ENCODE measurements at regions not wholly inside any gene's neighbourhood (a gene's known extent, or its start where the extent isn't known, plus 50 kb on each side); places are given as distances from the start of the nearest gene placed in this dataset.

- no peak for TF ChIP-seq YY1 (IDR thresholded peaks at IDR 0.05; ENCODE audit: extremely low read depth, insufficient replicate concordance, low read depth, low read length)
- no peak for TF ChIP-seq ZFX (IDR thresholded peaks at IDR 0.05)
- TF ChIP-seq SRF (IDR thresholded peaks at IDR 0.05; ENCODE audit: low read depth), result no peak
- TF ChIP-seq SIN3A (IDR thresholded peaks at IDR 0.05; ENCODE audit: low read depth), result no peak
- TF ChIP-seq SP1 (IDR thresholded peaks at IDR 0.05; ENCODE audit: low read depth), result no peak
Measured at GRCh38 chr4:181741513-181741912, 501.7 kb upstream of the TENM3 start (continued).

DNA sequence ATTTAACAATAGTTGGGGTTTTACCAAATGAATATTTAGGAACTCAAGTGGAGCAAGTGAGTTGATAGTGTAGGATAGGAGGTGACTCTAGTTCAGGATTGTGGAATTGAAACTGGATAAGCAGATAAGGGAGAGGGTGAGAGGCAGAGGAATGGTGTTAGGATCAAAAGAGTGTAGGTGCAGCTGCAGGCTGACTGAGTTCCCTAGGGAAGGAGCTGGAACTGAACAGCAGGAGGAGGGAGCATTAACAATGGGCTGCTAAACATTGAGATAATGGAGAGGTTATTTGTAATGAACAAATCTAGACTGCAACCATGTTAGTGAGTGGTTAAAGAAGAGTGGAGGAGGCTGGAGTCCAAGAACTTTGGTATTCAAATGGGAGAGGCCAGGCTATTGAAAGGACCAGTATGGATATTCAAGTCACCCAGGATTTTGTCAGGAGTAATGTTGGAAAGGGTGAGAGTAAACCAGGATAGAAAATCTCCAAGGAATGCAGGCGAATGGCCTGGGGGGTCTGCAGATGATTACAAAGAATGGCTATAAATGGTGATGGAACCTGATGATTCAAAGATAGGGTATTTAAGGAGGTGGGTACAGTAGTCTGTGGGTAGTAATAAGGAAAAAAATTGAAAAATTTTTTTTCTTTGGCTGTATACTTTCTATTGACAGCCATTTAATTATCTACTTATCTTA, 497.1 kb upstream of the TENM3 start:
- no peaks in the 10 kb centered on the region for H3K9me2 ChIP-seq (ENCODE audit: insufficient read depth)
- no peaks in the 10 kb centered on the region for H4K20me1 ChIP-seq (ENCODE audit: insufficient read depth)
- no peak overlapping the region for H3K4me2 ChIP-seq (ENCODE audit: low read length)
- DNase-seq (ENCODE audit: low read depth, low spot score), result no peak
- ChIA-PET CTCF (no interaction called here), RAD21 (ENCODE audit: low non-redundant PET in 1 of 2, low total read pairs in 2 of 2, uncharacterized antibody in 2 of 2, unreplicated experiment in 2 of 2) (no interaction called here), POLR2A (no interaction called here)
- no peaks in the 10 kb centered on the region for H3K9me3 ChIP-seq (ENCODE audit: control insufficient read depth in 1 of 2, insufficient read depth in 1 of 2, low read depth in 1 of 2, low read length in 2 of 2)
- H2AFZ ChIP-seq (ENCODE audit: low read depth, low read length, poor library complexity, severe bottlenecking), result no peak overlapping the region
- no peak overlapping the region for H3K27ac ChIP-seq (ENCODE audit: low read depth, low read length)
- BruUV-seq (replicated peaks), result no TSS peak
- H3K4me3 ChIP-seq (replicated peaks in 1 of 2; ENCODE audit: low read depth in 1 of 2, low read length in 2 of 2), result no peak overlapping the region
- no peaks in the 10 kb centered on the region for H3K4me1 ChIP-seq (ENCODE audit: control insufficient read depth in 1 of 2, insufficient read depth in 2 of 2, low read length in 2 of 2)
- H3K79me2 ChIP-seq (ENCODE audit: insufficient read depth, low read length), result no peaks in the 10 kb centered on the region
- TF ChIP-seq, protein P1, sequence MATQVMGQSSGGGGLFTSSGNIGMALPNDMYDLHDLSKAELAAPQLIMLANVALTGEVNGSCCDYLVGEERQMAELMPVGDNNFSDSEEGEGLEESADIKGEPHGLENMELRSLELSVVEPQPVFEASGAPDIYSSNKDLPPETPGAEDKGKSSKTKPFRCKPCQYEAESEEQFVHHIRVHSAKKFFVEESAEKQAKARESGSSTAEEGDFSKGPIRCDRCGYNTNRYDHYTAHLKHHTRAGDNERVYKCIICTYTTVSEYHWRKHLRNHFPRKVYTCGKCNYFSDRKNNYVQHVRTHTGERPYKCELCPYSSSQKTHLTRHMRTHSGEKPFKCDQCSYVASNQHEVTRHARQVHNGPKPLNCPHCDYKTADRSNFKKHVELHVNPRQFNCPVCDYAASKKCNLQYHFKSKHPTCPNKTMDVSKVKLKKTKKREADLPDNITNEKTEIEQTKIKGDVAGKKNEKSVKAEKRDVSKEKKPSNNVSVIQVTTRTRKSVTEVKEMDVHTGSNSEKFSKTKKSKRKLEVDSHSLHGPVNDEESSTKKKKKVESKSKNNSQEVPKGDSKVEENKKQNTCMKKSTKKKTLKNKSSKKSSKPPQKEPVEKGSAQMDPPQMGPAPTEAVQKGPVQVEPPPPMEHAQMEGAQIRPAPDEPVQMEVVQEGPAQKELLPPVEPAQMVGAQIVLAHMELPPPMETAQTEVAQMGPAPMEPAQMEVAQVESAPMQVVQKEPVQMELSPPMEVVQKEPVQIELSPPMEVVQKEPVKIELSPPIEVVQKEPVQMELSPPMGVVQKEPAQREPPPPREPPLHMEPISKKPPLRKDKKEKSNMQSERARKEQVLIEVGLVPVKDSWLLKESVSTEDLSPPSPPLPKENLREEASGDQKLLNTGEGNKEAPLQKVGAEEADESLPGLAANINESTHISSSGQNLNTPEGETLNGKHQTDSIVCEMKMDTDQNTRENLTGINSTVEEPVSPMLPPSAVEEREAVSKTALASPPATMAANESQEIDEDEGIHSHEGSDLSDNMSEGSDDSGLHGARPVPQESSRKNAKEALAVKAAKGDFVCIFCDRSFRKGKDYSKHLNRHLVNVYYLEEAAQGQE (IDR thresholded peaks at IDR 0.05; ENCODE audit: low read depth), result no peak
- TF ChIP-seq EZH2phosphoT487 (IDR thresholded peaks at IDR 0.05; ENCODE audit: borderline replicate concordance) (no peak), SRF (IDR thresholded peaks at IDR 0.05; ENCODE audit: low read depth) (no peak), FOSL1 (IDR thresholded peaks at IDR 0.05; ENCODE audit: low read depth) (no peak), CBX3 (IDR thresholded peaks at IDR 0.05; ENCODE audit: low read depth) (no peak), TCF7L2 (IDR thresholded peaks at IDR 0.05; ENCODE audit: borderline replicate concordance, extremely low read depth, insufficient read depth, insufficient read length) (no peak), POLR2AphosphoS5 (IDR thresholded peaks at IDR 0.05; ENCODE audit: low read depth, low read length) (no peak), ZBTB33 (IDR thresholded peaks at IDR 0.05; ENCODE audit: extremely low read depth, insufficient replicate concordance, low read length) (no peak), ATF3 (IDR thresholded peaks at IDR 0.05) (no peak), CEBPB (IDR thresholded peaks at IDR 0.05; ENCODE audit: low read depth) (no peak), ELF1 (IDR thresholded peaks at IDR 0.05; ENCODE audit: borderline replicate concordance, low read depth) (no peak), SP1 (IDR thresholded peaks at IDR 0.05; ENCODE audit: low read depth) (no peak), RAD21 (IDR thresholded peaks at IDR 0.05; ENCODE audit: low read depth) (no peak)
- TF ChIP-seq, protein P2, sequence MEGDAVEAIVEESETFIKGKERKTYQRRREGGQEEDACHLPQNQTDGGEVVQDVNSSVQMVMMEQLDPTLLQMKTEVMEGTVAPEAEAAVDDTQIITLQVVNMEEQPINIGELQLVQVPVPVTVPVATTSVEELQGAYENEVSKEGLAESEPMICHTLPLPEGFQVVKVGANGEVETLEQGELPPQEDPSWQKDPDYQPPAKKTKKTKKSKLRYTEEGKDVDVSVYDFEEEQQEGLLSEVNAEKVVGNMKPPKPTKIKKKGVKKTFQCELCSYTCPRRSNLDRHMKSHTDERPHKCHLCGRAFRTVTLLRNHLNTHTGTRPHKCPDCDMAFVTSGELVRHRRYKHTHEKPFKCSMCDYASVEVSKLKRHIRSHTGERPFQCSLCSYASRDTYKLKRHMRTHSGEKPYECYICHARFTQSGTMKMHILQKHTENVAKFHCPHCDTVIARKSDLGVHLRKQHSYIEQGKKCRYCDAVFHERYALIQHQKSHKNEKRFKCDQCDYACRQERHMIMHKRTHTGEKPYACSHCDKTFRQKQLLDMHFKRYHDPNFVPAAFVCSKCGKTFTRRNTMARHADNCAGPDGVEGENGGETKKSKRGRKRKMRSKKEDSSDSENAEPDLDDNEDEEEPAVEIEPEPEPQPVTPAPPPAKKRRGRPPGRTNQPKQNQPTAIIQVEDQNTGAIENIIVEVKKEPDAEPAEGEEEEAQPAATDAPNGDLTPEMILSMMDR (IDR thresholded peaks at IDR 0.05 in 2 of 3, conservative IDR thresholded peaks at IDR 0.05 in 1 of 3; ENCODE audit: borderline replicate concordance in 1 of 3, insufficient read depth in 1 of 3, low read depth in 2 of 3, low read length in 2 of 3), result no peak
- TF ChIP-seq, protein P3, sequence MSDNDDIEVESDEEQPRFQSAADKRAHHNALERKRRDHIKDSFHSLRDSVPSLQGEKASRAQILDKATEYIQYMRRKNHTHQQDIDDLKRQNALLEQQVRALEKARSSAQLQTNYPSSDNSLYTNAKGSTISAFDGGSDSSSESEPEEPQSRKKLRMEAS (IDR thresholded peaks at IDR 0.05), result no peak
- ATAC-seq, result no peak
- H3K27me3 ChIP-seq (ENCODE audit: insufficient read depth, low read length), result no peaks in the 10 kb centered on the region; the same call in 1 of the 2 replicates
- intact Hi-C loops (cut with micrococcal nuclease), result no loop called here
- no peak overlapping the region for H3K9ac ChIP-seq (ENCODE audit: low read length)
- H3K36me3 ChIP-seq (ENCODE audit: control insufficient read depth in 1 of 2, insufficient read depth in 2 of 2, low read length in 2 of 2), result no peaks in the 10 kb centered on the region

Measured in HCT116 (cell line).